OCI-LY7 (cell line): ENCODE measurements at regions not wholly inside any gene's neighbourhood (a gene's known extent, or its start where the extent isn't known, plus 50 kb on each side); places are given as distances from the start of the nearest gene placed in this dataset.
"Not testable (repeated sequence)": the region's sequence is repeated elsewhere in the genome, so short reads cannot be mapped to it uniquely, and the experiment has no call there.

ENCODE experiments used
- EZH2phosphoT487 ChIP-seq: fragments of 200-600 bp; sonication (generic); IDR thresholded peaks from 2 replicates; pipeline ENCODE4 v1.6.1; 2018; ENCODE audit warnings: low read depth, borderline replicate concordance, mild to moderate bottlenecking, mixed run types, antibody characterized with exemption, low read length, moderate library complexity, mixed read lengths
- TF ChIP-seq, protein P1 (sequence below): fragments of 200-600 bp; sonication (generic); conservative IDR thresholded peaks from 2 replicates; pipeline ENCODE4 v1.5.1; 2014; ENCODE audit warnings: mild to moderate bottlenecking, antibody characterized with exemption, low read length, moderate library complexity, mixed read lengths

- TF ChIP-seq, protein P1, sequence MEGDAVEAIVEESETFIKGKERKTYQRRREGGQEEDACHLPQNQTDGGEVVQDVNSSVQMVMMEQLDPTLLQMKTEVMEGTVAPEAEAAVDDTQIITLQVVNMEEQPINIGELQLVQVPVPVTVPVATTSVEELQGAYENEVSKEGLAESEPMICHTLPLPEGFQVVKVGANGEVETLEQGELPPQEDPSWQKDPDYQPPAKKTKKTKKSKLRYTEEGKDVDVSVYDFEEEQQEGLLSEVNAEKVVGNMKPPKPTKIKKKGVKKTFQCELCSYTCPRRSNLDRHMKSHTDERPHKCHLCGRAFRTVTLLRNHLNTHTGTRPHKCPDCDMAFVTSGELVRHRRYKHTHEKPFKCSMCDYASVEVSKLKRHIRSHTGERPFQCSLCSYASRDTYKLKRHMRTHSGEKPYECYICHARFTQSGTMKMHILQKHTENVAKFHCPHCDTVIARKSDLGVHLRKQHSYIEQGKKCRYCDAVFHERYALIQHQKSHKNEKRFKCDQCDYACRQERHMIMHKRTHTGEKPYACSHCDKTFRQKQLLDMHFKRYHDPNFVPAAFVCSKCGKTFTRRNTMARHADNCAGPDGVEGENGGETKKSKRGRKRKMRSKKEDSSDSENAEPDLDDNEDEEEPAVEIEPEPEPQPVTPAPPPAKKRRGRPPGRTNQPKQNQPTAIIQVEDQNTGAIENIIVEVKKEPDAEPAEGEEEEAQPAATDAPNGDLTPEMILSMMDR, result not testable (repeated sequence)
- not testable (repeated sequence) for TF ChIP-seq EZH2phosphoT487
Observed at GRCh38 chr21:27996906-27997305, 995.8 kb downstream of the LTN1 start.
